SK-N-MC (cell line): ENCODE measurements at regions not wholly inside any gene's neighbourhood (a gene's known extent, or its start where the extent isn't known, plus 50 kb on each side); places are given as distances from the start of the nearest gene placed in this dataset.
A peak's percentile ranks its signal among the peaks of the same experiment; 100 is the strongest.

ENCODE experiments used
- DNase-seq: peaks from one replicate; pipeline ENCODE4 v3.0.0-alpha.2; 2011; ENCODE audit warnings: low read depth, low spot score
- H3K27ac ChIP-seq: fragments of 200-600 bp; sonication (generic); 2 replicates; pipeline ENCODE4 v1.5.1; 2016; ENCODE audit warnings: mixed run types
- H3K36me3 ChIP-seq: fragments of 200-600 bp; sonication (generic); 2 replicates; pipeline ENCODE4 v1.6.1; 2017; ENCODE audit warnings: antibody characterized with exemption, low read length, mixed read lengths; ENCODE audit not compliant: insufficient read depth
- H3K4me3 ChIP-seq: fragments of 200-600 bp; sonication (generic); 2 replicates; pipeline ENCODE4 v1.5.1; 2016
- H3K9ac ChIP-seq: fragments of 200-600 bp; sonication (generic); 2 replicates; pipeline ENCODE4 v1.8.0; 2017; ENCODE audit warnings: mixed run types, mixed read lengths; ENCODE audit not compliant: insufficient read length
- H3K9me3 ChIP-seq: fragments of 200-600 bp; sonication (generic); 2 replicates; pipeline ENCODE4 v1.6.1; 2017; ENCODE audit warnings: low read depth, mild to moderate bottlenecking, antibody characterized with exemption, low read length, moderate library complexity, mixed read lengths
- EZH2 ChIP-seq: fragments of 200-600 bp; sonication (generic); IDR thresholded peaks from one replicate; pipeline ENCODE4 v1.6.1; 2017; ENCODE audit warnings: antibody characterized with exemption
- FOXP2 ChIP-seq: optimal IDR thresholded peaks from 2 replicates; pipeline ENCODE3; 2011; ENCODE audit warnings: mild to moderate bottlenecking, moderate library complexity; ENCODE audit not compliant: insufficient read depth; ENCODE audit errors: extremely low read length, control extremely low read depth
- POLR2AphosphoS5 ChIP-seq: IDR thresholded peaks from 2 replicates; pipeline ENCODE4 v1.6.1; 2012; ENCODE audit warnings: mild to moderate bottlenecking, low read depth, low read length, borderline replicate concordance

- Histone ChIP-seq H3K4me3 (no peak overlapping the region), H3K27ac (no peak overlapping the region), H3K36me3 (no peaks in the 10 kb centered on the region), H3K9ac (no peak overlapping the region), H3K9me3 (no peaks in the 10 kb centered on the region)
- no peak for DNase-seq
- TF ChIP-seq POLR2AphosphoS5 (no peak), EZH2 (no peak), FOXP2 (no peak)
Observed at GRCh38 chr20:11448554-11448953, 469.1 kb upstream of the BTBD3 start.

- Histone ChIP-seq H3K4me3 (no peak overlapping the region), H3K9me3 (no peaks in the 10 kb centered on the region), H3K36me3 (no peaks in the 10 kb centered on the region), H3K27ac (no peak overlapping the region), H3K9ac (no peak overlapping the region)
- TF ChIP-seq EZH2 (no peak), POLR2AphosphoS5 (no peak), FOXP2 (no peak)
- no peak for DNase-seq
Observed at GRCh38 chr20:11451793-11452291, 465.9 kb upstream of the BTBD3 start.

GRCh38 chr20:11452326-11452725 is 465.4 kb upstream of the BTBD3 start:
- Histone ChIP-seq H3K27ac (no peak overlapping the region), H3K36me3 (no peaks in the 10 kb centered on the region), H3K4me3 (no peak overlapping the region), H3K9ac (no peak overlapping the region), H3K9me3 (no peaks in the 10 kb centered on the region)
- no peak for TF ChIP-seq EZH2
- no peak for TF ChIP-seq FOXP2
- TF ChIP-seq POLR2AphosphoS5 = no peak
- no peak for DNase-seq

- no peak for DNase-seq
- Histone ChIP-seq H3K36me3 (no peaks in the 10 kb centered on the region), H3K9ac (no peak overlapping the region), H3K27ac (no peak overlapping the region), H3K9me3 (no peaks in the 10 kb centered on the region), H3K4me3 (no peak overlapping the region)
- TF ChIP-seq EZH2 = no peak
- no peak for TF ChIP-seq FOXP2
- TF ChIP-seq POLR2AphosphoS5 = no peak
Observed at GRCh38 chr20:11453430-11453829, 464.3 kb upstream of the BTBD3 start.

GRCh38 chr20:11454966-11455799 is 462.5 kb upstream of the BTBD3 start:
- TF ChIP-seq POLR2AphosphoS5 (no peak), FOXP2 (no peak), EZH2 (no peak)
- Histone ChIP-seq H3K4me3 (no peak overlapping the region), H3K9me3 (no peaks in the 10 kb centered on the region), H3K27ac (no peak overlapping the region), H3K36me3 (no peaks in the 10 kb centered on the region), H3K9ac (no peak overlapping the region)
- no peak for DNase-seq

- H3K9ac ChIP-seq = no peak overlapping the region
- H3K27ac ChIP-seq = no peak overlapping the region
- DNase-seq = no peak
- H3K36me3 ChIP-seq = no peaks in the 10 kb centered on the region
- H3K4me3 ChIP-seq = no peak overlapping the region
- TF ChIP-seq EZH2 (no peak), POLR2AphosphoS5 (no peak), FOXP2 (no peak)
- no peaks in the 10 kb centered on the region for H3K9me3 ChIP-seq
Observed at GRCh38 chr20:11457488-11457887, 460.2 kb upstream of the BTBD3 start.

GRCh38 chr20:11459090-11459890 is 458.4 kb upstream of the BTBD3 start:
- Histone ChIP-seq H3K36me3 (no peaks in the 10 kb centered on the region), H3K9me3 (no peaks in the 10 kb centered on the region), H3K9ac (no peak overlapping the region), H3K27ac (no peak overlapping the region), H3K4me3 (no peak overlapping the region)
- TF ChIP-seq POLR2AphosphoS5 (no peak), FOXP2 (peak; percentile 94)
- peak; percentile 44 for DNase-seq

GRCh38 chr20:11467436-11467835 is 450.3 kb upstream of the BTBD3 start:
- H3K9ac ChIP-seq = no peak overlapping the region
- H3K9me3 ChIP-seq = no peaks in the 10 kb centered on the region
- DNase-seq = no peak
- TF ChIP-seq POLR2AphosphoS5 = no peak
- TF ChIP-seq FOXP2 = no peak
- TF ChIP-seq EZH2 = no peak
- H3K4me3 ChIP-seq = no peak overlapping the region
- no peaks in the 10 kb centered on the region for H3K36me3 ChIP-seq
- H3K27ac ChIP-seq = no peak overlapping the region
